ENCODE measurements at regions not wholly inside any gene's neighbourhood (a gene's known extent, or its start where the extent isn't known, plus 50 kb on each side); places are given as distances from the start of the nearest gene placed in this dataset.

- DNase-seq (ENCODE audit: extremely low read depth in 1 of 4, low spot score in 3 of 4) = no peak
- Histone ChIP-seq H3K9ac (ENCODE audit: insufficient read depth in 1 of 2, low read depth in 2 of 2, low read length in 2 of 2) (no peak overlapping the region), H3K79me2 (ENCODE audit: control insufficient read depth, insufficient read depth, low read length) (no peaks in the 10 kb centered on the region), H3K9me1 (ENCODE audit: control insufficient read depth, insufficient read depth, low read length) (no peaks in the 10 kb centered on the region), H3K4me1 (replicated peaks in 1 of 2; ENCODE audit: control insufficient read depth in 2 of 2, insufficient read depth in 2 of 2, low read length in 2 of 2) (no peaks in the 10 kb centered on the region), H3K36me3 (ENCODE audit: control insufficient read depth, insufficient read depth, low read length) (no peaks in the 10 kb centered on the region), H3K27ac (ENCODE audit: extremely low read depth, low read depth, low read length) (no peak overlapping the region), H3K27me3 (ENCODE audit: control insufficient read depth in 2 of 2, insufficient read depth in 2 of 2, low read length in 2 of 2) (no peaks in the 10 kb centered on the region), H3K4me2 (ENCODE audit: insufficient read depth, low read length) (no peak overlapping the region), H3K4me3 (no peak overlapping the region), H2AFZ (ENCODE audit: low read depth, low read length) (no peak overlapping the region), H3K9me3 (replicated peaks; ENCODE audit: control insufficient read depth, insufficient read depth, low read depth, low read length) (0 out of 2 replicates have a peak, but pooled peaks cover 2% of the 10 kb centered on the region), H4K20me1 (replicated peaks; ENCODE audit: control insufficient read depth, insufficient read depth, low read length) (no peaks in the 10 kb centered on the region)
- BruUV-seq (replicated peaks) = no TSS peak
- TF ChIP-seq PHF8 (IDR thresholded peaks at IDR 0.05; ENCODE audit: borderline replicate concordance, low read length) (no peak), SREBF1 (IDR thresholded peaks at IDR 0.05; ENCODE audit: borderline replicate concordance, low read depth, low read length) (no peak), SAP30 (IDR thresholded peaks at IDR 0.05; ENCODE audit: borderline replicate concordance, insufficient read depth, low read depth, low read length, poor library complexity, severe bottlenecking) (no peak), SREBF2 (CRISPR knock-in tag; IDR thresholded peaks at IDR 0.05) (no peak), NONO (IDR thresholded peaks at IDR 0.05; ENCODE audit: low read depth in 2 of 2, low read length in 1 of 2) (no peak), SRSF7 (optimal IDR thresholded peaks at IDR 0.05; ENCODE audit: low read depth, low read length) (no peak), STAG1 (CRISPR knock-in tag; IDR thresholded peaks at IDR 0.05; ENCODE audit: borderline replicate concordance) (no peak), PPARD (CRISPR knock-in tag; IDR thresholded peaks at IDR 0.05) (no peak), ZNF274 (IDR thresholded peaks at IDR 0.05; ENCODE audit: borderline replicate concordance, low read depth, low read length) (no peak), ZNF699 (CRISPR knock-in tag; IDR thresholded peaks at IDR 0.05; ENCODE audit: insufficient replicate concordance) (no peak), ZNF668 (CRISPR knock-in tag; IDR thresholded peaks at IDR 0.05) (no peak), ZNF395 (CRISPR knock-in tag; IDR thresholded peaks at IDR 0.05) (no peak), GTF2E2 (tag; IDR thresholded peaks at IDR 0.05) (no peak), RBBP5 (IDR thresholded peaks at IDR 0.05; ENCODE audit: borderline replicate concordance, insufficient read depth, low read length, poor library complexity, severe bottlenecking) (no peak), TRIM28 (IDR thresholded peaks at IDR 0.05) (no peak), NR3C1 (CRISPR knock-in tag; IDR thresholded peaks at IDR 0.05) (no peak), ZNF282 (CRISPR knock-in tag; IDR thresholded peaks at IDR 0.05) (no peak), ZNF79 (CRISPR knock-in tag; IDR thresholded peaks at IDR 0.05; ENCODE audit: low read depth) (no peak)
- TF ChIP-seq, protein P1, sequence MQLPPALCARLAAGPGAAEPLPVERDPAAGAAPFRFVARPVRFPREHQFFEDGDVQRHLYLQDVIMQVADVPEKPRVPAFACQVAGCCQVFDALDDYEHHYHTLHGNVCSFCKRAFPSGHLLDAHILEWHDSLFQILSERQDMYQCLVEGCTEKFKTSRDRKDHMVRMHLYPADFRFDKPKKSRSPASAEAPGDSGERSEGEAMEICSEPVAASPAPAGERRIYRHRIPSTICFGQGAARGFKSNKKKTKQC (CRISPR knock-in tag; IDR thresholded peaks at IDR 0.05) = no peak
- TF ChIP-seq, protein P2, sequence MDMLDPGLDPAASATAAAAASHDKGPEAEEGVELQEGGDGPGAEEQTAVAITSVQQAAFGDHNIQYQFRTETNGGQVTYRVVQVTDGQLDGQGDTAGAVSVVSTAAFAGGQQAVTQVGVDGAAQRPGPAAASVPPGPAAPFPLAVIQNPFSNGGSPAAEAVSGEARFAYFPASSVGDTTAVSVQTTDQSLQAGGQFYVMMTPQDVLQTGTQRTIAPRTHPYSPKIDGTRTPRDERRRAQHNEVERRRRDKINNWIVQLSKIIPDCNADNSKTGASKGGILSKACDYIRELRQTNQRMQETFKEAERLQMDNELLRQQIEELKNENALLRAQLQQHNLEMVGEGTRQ (CRISPR knock-in tag; IDR thresholded peaks at IDR 0.05) = no peak
- in situ Hi-C loops (cut with MboI) = no loop called here
- ChIA-PET POLR2A (no interaction called here), CTCF (ENCODE audit: low intra/inter-chr PET ratio) (no interaction called here)
- intact Hi-C loops (cut with micrococcal nuclease) = no loop called here
- FAIRE-seq = no peak
- WGBS (ENCODE audit: insufficient coverage, low coverage, missing lambda C conversion rate) = 0% methylated on average over 1 of the region's 1 CpG
- ATAC-seq = no peak
Observed at GRCh38 chr1:193435781-193436180, 249.4 kb upstream of the B3GALT2 start.

All from K562 (cell line).